ENCODE measurements at regions not wholly inside any gene's neighbourhood (a gene's known extent, or its start where the extent isn't known, plus 50 kb on each side); places are given as distances from the start of the nearest gene placed in this dataset.
A peak's percentile ranks its signal among the peaks of the same experiment; 100 is the strongest.

GRCh38 chr7:51639661-51640334, 323.2 kb upstream of the COBL start:
- intact Hi-C loops (cut with DNase I, micrococcal nuclease), result no loop called here
- no peaks in the 10 kb centered on the region for H3K9me3 ChIP-seq

GRCh38 chr7:51636503-51636902, 319.9 kb upstream of the COBL start:
- DNase-seq, result no peak
- Histone ChIP-seq H3K4me1 (ENCODE audit: low read depth) (no peaks in the 10 kb centered on the region), H3K4me3 (no peak overlapping the region), H3K36me3 (ENCODE audit: low read depth) (no peaks in the 10 kb centered on the region), H3K9me3 (no peaks in the 10 kb centered on the region)
- TF ChIP-seq CTCF (IDR thresholded peaks at IDR 0.05), result no peak
- ATAC-seq, result no peak
- intact Hi-C loops (cut with DNase I, micrococcal nuclease), result no loop called here

More at GRCh38 chr7:51639661-51640334, 323.2 kb upstream of the COBL start:
- ATAC-seq, result no peak
- TF ChIP-seq CTCF (IDR thresholded peaks at IDR 0.05), result no peak
- Histone ChIP-seq H3K4me3 (no peak overlapping the region), H3K36me3 (ENCODE audit: low read depth) (no peaks in the 10 kb centered on the region), H3K4me1 (ENCODE audit: low read depth) (no peaks in the 10 kb centered on the region)
- DNase-seq, result no peak

GRCh38 chr7:51635775-51636174, 319.2 kb upstream of the COBL start:
- no peak for TF ChIP-seq CTCF (IDR thresholded peaks at IDR 0.05)
- ATAC-seq, result no peak
- no peak for DNase-seq
- Histone ChIP-seq H3K4me3 (no peak overlapping the region), H3K4me1 (ENCODE audit: low read depth) (no peaks in the 10 kb centered on the region), H3K9me3 (no peaks in the 10 kb centered on the region), H3K36me3 (ENCODE audit: low read depth) (no peaks in the 10 kb centered on the region)
- intact Hi-C loops (cut with DNase I, micrococcal nuclease), result no loop called here

- no peaks in the 10 kb centered on the region for H3K36me3 ChIP-seq (ENCODE audit: low read depth)
- TF ChIP-seq CTCF (IDR thresholded peaks at IDR 0.05), result no peak
- DNase-seq (no peak), ATAC-seq (no peak)
- no peaks in the 10 kb centered on the region for H3K4me1 ChIP-seq (ENCODE audit: low read depth)
- intact Hi-C loops (cut with DNase I, micrococcal nuclease), result no loop called here
- H3K9me3 ChIP-seq, result no peaks in the 10 kb centered on the region
- H3K4me3 ChIP-seq, result no peak overlapping the region
These were observed 317.9 kb upstream of the COBL start for GRCh38 chr7:51634538-51634937.

- DNase-seq (peak in 1 of 3 donors; percentile 26), ATAC-seq (peak; percentile 89)
- no peaks in the 10 kb centered on the region for H3K36me3 ChIP-seq (ENCODE audit: low read depth)
- H3K9me3 ChIP-seq, result no peaks in the 10 kb centered on the region
- intact Hi-C loops (cut with DNase I, micrococcal nuclease), result no loop called here
- H3K4me3 ChIP-seq, result no peak overlapping the region
- no peak for TF ChIP-seq CTCF (IDR thresholded peaks at IDR 0.05)
- no peaks in the 10 kb centered on the region for H3K4me1 ChIP-seq (ENCODE audit: low read depth)
These were observed 317.4 kb upstream of the COBL start for GRCh38 chr7:51634025-51634424.

GRCh38 chr7:51633596-51633995, 317.0 kb upstream of the COBL start:
- ATAC-seq, result no peak
- Histone ChIP-seq H3K4me3 (no peak overlapping the region), H3K4me1 (ENCODE audit: low read depth) (no peaks in the 10 kb centered on the region), H3K36me3 (ENCODE audit: low read depth) (no peaks in the 10 kb centered on the region), H3K9me3 (no peaks in the 10 kb centered on the region)
- no peak for DNase-seq
- no peak for TF ChIP-seq CTCF (IDR thresholded peaks at IDR 0.05)
- intact Hi-C loops (cut with DNase I, micrococcal nuclease), result no loop called here
